ENCODE measurements at regions not wholly inside any gene's neighbourhood (a gene's known extent, or its start where the extent isn't known, plus 50 kb on each side); places are given as distances from the start of the nearest gene placed in this dataset.

DNA sequence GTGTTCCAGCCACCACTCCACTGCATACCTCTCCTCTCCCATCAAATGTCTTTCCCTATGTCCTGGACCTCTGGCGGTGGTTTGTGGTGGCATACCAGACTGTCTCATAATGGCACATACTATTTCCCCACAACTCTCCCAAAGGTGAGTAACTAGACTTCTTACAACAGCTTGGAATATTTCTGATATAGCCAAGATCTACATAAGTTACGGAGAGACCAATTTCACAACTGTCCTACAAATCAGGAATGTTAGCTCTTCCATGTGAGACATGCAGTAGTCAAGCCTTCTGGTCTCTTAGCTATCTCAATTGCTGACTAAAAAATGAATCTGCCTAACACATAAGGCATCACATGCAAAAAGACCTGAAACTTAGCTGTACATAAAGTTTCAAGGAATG, 588.9 kb downstream of the RNF144B start:
- DNase-seq, result no peak

GRCh38 chr6:18976966-18977365, 589.8 kb downstream of the RNF144B start:
- DNase-seq, result no peak

DNA sequence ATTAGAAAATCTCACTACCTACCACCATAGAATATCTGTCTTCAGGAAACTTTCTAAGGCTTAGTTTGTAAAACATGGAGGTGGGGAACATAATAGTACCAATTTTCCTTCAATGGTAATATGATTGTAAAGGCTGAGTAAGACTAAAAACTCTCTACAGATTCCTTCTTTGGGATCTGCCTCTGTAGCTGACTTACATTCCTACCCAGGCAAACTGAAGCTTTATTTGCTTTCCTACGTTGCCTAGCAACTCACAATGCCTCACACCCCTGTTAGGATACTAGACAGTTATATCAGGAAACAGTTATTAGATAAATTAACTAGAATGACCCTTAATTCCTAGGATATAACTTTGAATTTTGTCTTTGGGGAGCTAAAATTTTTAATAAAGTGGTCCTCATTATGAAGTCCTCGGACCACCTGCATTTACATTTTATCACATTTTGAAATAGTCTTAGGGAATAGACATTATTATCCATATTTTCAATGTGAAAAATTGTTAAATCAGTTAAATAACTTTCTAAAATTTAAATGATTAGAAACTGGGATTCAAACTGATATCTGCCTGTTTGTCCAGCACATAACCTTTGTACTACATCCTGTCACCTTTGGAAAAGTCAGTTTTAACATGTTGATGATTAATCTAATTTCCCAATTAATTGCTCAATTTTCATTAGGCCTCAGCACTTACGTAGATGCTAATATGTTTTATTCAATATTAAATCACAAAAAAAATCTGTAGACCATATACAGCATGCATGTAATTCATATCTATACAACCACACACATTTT, 591.4 kb downstream of the RNF144B start:
- DNase-seq, result no peak

GRCh38 chr6:18985061-18985460, 597.9 kb downstream of the RNF144B start:
- DNase-seq, result no peak

GRCh38 chr6:18985996-18986395, 598.8 kb downstream of the RNF144B start:
- no peak for DNase-seq

- DNase-seq, result no peak
These were observed 601.5 kb downstream of the RNF144B start for GRCh38 chr6:18988636-18989035.

- no peak for DNase-seq
These were observed 603.2 kb downstream of the RNF144B start for GRCh38 chr6:18990059-18990978.

DNA sequence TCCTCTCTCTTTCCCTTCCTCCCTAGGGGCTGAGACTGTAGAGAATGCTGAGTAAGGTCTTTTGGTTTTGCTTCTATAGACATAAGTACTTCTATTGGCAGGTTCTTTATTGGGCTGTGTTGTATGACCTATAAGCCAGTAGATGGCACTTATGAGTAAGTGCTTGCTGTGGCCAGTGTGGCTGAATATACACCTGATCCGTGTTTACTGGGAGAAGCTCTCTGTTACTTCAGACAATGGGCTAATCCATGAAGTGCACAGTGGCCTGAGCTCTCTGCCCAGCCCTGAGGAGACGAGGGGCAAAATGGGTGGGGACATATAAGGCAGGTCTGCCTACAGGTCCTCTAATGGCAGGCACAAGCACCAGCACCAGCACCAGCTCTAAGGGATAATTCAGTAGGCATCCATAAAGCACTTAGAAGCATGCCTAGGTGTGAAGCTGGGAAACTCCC, 610.3 kb downstream of the RNF144B start:
- DNase-seq, result peak; percentile 5

GRCh38 chr6:19002976-19003560, 615.9 kb downstream of the RNF144B start:
- no peak for DNase-seq

- DNase-seq, result no peak
These were observed 617.0 kb downstream of the RNF144B start for GRCh38 chr6:19004176-19004575.

- DNase-seq, result no peak
These were observed 622.6 kb downstream of the RNF144B start for GRCh38 chr6:19009769-19010168.

GRCh38 chr6:19013026-19013705, 626.0 kb downstream of the RNF144B start:
- DNase-seq, result no peak

GRCh38 chr6:19024737-19025136, 637.6 kb downstream of the RNF144B start:
- DNase-seq, result no peak

GRCh38 chr6:19028201-19028600, 641.1 kb downstream of the RNF144B start:
- no peak for DNase-seq

- no peak for DNase-seq
These were observed 645.6 kb downstream of the RNF144B start for GRCh38 chr6:19032591-19033295.

DNA sequence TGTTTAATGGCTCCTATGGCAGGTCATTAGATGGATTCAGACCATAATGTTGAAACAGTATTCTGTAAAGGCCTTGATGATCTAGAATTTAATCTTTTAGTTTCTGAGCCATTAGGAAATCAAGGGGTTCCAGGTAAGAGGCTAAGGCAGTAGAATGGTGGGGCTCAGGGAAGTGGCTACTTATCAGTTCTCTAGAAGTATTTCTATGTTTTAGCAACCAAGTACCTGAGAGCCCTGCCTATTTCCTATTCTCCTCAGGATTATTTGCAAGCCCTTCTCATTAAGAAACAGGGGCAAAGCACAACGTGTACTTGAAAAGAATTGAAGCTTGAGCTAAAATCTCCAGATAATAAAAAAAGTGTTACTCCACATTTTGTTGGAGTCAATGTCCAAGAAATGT, 646.5 kb downstream of the RNF144B start:
- no peak for DNase-seq

GRCh38 chr6:19034986-19035385, 647.8 kb downstream of the RNF144B start:
- DNase-seq, result no peak

GRCh38 chr6:19035461-19036195, 648.5 kb downstream of the RNF144B start:
- no peak for DNase-seq

DNA sequence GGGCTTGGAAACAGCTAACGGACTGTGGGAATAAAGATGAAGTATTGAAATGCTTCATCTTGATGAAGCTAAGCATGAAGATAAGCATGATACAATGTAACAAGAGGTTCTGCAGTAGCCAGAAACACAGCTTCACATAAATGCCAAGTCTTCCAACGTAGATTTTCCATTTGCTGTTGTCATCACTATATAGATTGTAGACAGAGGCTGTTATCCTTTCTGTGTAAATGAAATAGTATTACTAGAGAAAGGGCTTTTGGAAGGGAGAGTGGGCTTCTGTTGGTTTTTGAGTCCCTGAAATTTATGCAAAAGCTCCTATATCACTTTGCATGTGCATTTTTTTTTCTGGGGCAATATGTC, 649.0 kb downstream of the RNF144B start:
- no peak for DNase-seq

GRCh38 chr6:19037607-19038006, 650.5 kb downstream of the RNF144B start:
- DNase-seq, result no peak

- no peak for DNase-seq
These were observed 652.1 kb downstream of the RNF144B start for GRCh38 chr6:19039287-19039686.

GRCh38 chr6:19041906-19042305, 654.8 kb downstream of the RNF144B start:
- no peak for DNase-seq
